ENCODE measurements at regions not wholly inside any gene's neighbourhood (a gene's known extent, or its start where the extent isn't known, plus 50 kb on each side); places are given as distances from the start of the nearest gene placed in this dataset.

GRCh38 chr9:79335987-79336386 is 235.8 kb upstream of the TLE4 start:
- no peak for DNase-seq (ENCODE audit: low spot score)

- DNase-seq (ENCODE audit: low spot score), result no peak
Measured at GRCh38 chr9:79341561-79341960, 230.2 kb upstream of the TLE4 start.

- DNase-seq (ENCODE audit: low spot score), result no peak
Measured at GRCh38 chr9:79346350-79347020, 225.3 kb upstream of the TLE4 start.

GRCh38 chr9:79352322-79352721 is 219.4 kb upstream of the TLE4 start:
- no peak for DNase-seq (ENCODE audit: low spot score)

GRCh38 chr9:79353856-79354520 is 217.8 kb upstream of the TLE4 start:
- no peak for DNase-seq (ENCODE audit: low spot score)

GRCh38 chr9:79357194-79357593 is 214.6 kb upstream of the TLE4 start:
- DNase-seq (ENCODE audit: low spot score), result no peak

- no peak for DNase-seq (ENCODE audit: low spot score)
Measured at GRCh38 chr9:79357616-79358015, 214.1 kb upstream of the TLE4 start.

GRCh38 chr9:79360387-79361347 is 211.1 kb upstream of the TLE4 start:
- DNase-seq (ENCODE audit: low spot score), result no peak

GRCh38 chr9:79362100-79363081 is 209.4 kb upstream of the TLE4 start:
- no peak for DNase-seq (ENCODE audit: low spot score)

- no peak for DNase-seq (ENCODE audit: low spot score)
Measured at GRCh38 chr9:79369676-79370075, 202.1 kb upstream of the TLE4 start.

- no peak for DNase-seq (ENCODE audit: low spot score)
Measured at GRCh38 chr9:79371301-79371700, 200.5 kb upstream of the TLE4 start.

- DNase-seq (ENCODE audit: low spot score), result no peak
Measured at GRCh38 chr9:79371948-79372555, 199.7 kb upstream of the TLE4 start.

- DNase-seq (ENCODE audit: low spot score), result no peak
Measured at GRCh38 chr9:79377339-79377855, 194.4 kb upstream of the TLE4 start.

GRCh38 chr9:79378107-79378506 is 193.7 kb upstream of the TLE4 start:
- DNase-seq (ENCODE audit: low spot score), result no peak

GRCh38 chr9:79382044-79382443 is 189.7 kb upstream of the TLE4 start:
- DNase-seq (ENCODE audit: low spot score), result no peak

- no peak for DNase-seq (ENCODE audit: low spot score)
Measured at GRCh38 chr9:79382458-79382857, 189.3 kb upstream of the TLE4 start.

GRCh38 chr9:79383096-79383495 is 188.7 kb upstream of the TLE4 start:
- DNase-seq (ENCODE audit: low spot score), result no peak

- no peak for DNase-seq (ENCODE audit: low spot score)
Measured at GRCh38 chr9:79384091-79384490, 187.7 kb upstream of the TLE4 start.

GRCh38 chr9:79384501-79384900 is 187.3 kb upstream of the TLE4 start:
- no peak for DNase-seq (ENCODE audit: low spot score)

GRCh38 chr9:79387101-79387835 is 184.5 kb upstream of the TLE4 start:
- DNase-seq (ENCODE audit: low spot score), result no peak

Data from D341Med (cell line).